Activated naive CD8-positive, alpha-beta T cell treated with anti-CD3 and anti-CD28 coated beads, Interleukin-2, amount 10 ng/mL, durations not matched to agents 7 days and 5 days (primary cell): ENCODE measurements at regions not wholly inside any gene's neighbourhood (a gene's known extent, or its start where the extent isn't known, plus 50 kb on each side); places are given as distances from the start of the nearest gene placed in this dataset.

Source experiments
- ATAC-seq: fragments of 150-1000 bp; cut with Tn5 transposase; one replicate; pipeline ENCODE4 v1.10.0; 2021; ENCODE audit warnings: low read depth, moderate library complexity
- POLR2A ChIA-PET: fragments of 350-600 bp; sonication (Branson Sonifier 250); formaldehyde crosslinking; loops from one replicate; lab custom pipeline; 2021; ENCODE audit warnings: antibody characterized with exemption; lab: Charles Lee
- DNase-seq: peaks from one replicate; pipeline ENCODE4 v3.0.0; 2021
- H3K27ac Mint-ChIP-seq: one replicate; pipeline ENCODE4 v1.8.0; 2022; ENCODE audit warnings: mild to moderate bottlenecking, mixed read lengths
- H3K27me3 Mint-ChIP-seq: one replicate; pipeline ENCODE4 v1.8.0; 2022; ENCODE audit warnings: mild to moderate bottlenecking, moderate library complexity, mixed read lengths
- H3K36me3 Mint-ChIP-seq: one replicate; pipeline ENCODE4 v1.8.0; 2021; ENCODE audit warnings: mild to moderate bottlenecking, mixed read lengths
- H3K4me1 Mint-ChIP-seq: one replicate; pipeline ENCODE4 v1.8.0; 2021; ENCODE audit warnings: mixed read lengths
- H3K4me3 Mint-ChIP-seq: one replicate; pipeline ENCODE4 v1.8.0; 2022; ENCODE audit warnings: mild to moderate bottlenecking, moderate library complexity, mixed read lengths
- H3K9me3 Mint-ChIP-seq: one replicate; pipeline ENCODE4 v1.8.0; 2021; ENCODE audit warnings: mixed read lengths

- H3K9me3 Mint-ChIP-seq: no peaks in the 10 kb centered on the region
- no peaks in the 10 kb centered on the region for H3K4me1 Mint-ChIP-seq
- H3K36me3 Mint-ChIP-seq: no peaks in the 10 kb centered on the region
- H3K27me3 Mint-ChIP-seq: peaks cover 5% of the 10 kb centered on the region
- DNase-seq (no peak), ATAC-seq (no peak)
- no peak overlapping the region for H3K27ac Mint-ChIP-seq
- POLR2A ChIA-PET: no interaction called here
- no peak overlapping the region for H3K4me3 Mint-ChIP-seq
Observed at GRCh38 chr3:197353867-197354567, 55.6 kb upstream of the DLG1 start.

GRCh38 chr3:197353001-197353866 is 54.8 kb upstream of the DLG1 start:
- POLR2A ChIA-PET: no interaction called here
- Mint-ChIP-seq H3K4me3 (no peak overlapping the region), H3K4me1 (no peaks in the 10 kb centered on the region), H3K36me3 (no peaks in the 10 kb centered on the region), H3K27ac (no peak overlapping the region), H3K9me3 (no peaks in the 10 kb centered on the region), H3K27me3 (peaks cover 7% of the 10 kb centered on the region)
- DNase-seq (no peak), ATAC-seq (no peak)

DNA sequence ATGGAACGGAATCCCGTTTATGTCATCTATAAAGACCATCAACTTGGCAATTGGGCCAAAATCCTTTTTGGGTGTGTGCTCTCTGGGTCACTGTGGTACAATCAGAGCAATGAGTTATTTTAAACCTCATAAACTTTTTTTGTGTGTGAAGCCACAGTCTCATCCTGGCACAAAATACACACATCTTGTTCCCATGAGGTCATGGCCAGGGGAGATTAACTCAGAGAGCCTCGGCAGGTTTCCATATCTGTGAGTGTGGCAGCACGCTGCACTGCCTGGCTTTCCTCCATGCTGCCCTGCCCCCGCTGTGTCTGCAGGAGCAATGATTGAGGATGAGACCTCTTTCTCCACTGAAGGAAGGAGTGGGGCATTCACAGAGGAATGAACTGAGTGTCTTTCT is 54.0 kb upstream of the DLG1 start:
- Mint-ChIP-seq H3K27me3 (peaks cover 9% of the 10 kb centered on the region), H3K4me1 (no peaks in the 10 kb centered on the region), H3K36me3 (no peaks in the 10 kb centered on the region), H3K27ac (no peak overlapping the region), H3K4me3 (no peak overlapping the region), H3K9me3 (no peaks in the 10 kb centered on the region)
- no peak for ATAC-seq
- POLR2A ChIA-PET: no interaction called here
- DNase-seq: no peak

DNA sequence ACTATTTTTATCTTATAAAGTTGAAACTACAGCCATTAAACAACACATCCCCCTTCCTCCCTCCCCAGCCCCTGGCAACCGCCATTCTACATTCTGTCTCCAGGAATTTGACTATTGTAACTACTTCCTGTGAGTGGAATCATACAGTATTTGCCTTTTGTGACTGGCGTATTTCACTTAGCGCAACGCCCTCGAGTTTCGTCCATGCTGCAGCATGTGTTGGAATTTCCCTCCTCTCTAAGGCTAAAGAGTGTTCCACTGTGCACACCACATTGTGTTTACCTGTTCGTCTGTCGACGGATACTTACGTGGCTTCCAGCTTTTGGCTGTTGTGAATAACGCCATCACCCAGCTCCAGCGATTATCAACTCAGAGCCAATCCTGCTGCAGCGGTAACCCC is 52.0 kb upstream of the DLG1 start:
- Mint-ChIP-seq H3K36me3 (no peaks in the 10 kb centered on the region), H3K27me3 (peaks cover 6% of the 10 kb centered on the region), H3K4me1 (no peaks in the 10 kb centered on the region), H3K9me3 (no peaks in the 10 kb centered on the region), H3K4me3 (no peak overlapping the region), H3K27ac (no peak overlapping the region)
- ATAC-seq (no peak), DNase-seq (no peak)
- POLR2A ChIA-PET: no interaction called here

- Mint-ChIP-seq H3K27me3 (peaks cover 6% of the 10 kb centered on the region), H3K9me3 (no peaks in the 10 kb centered on the region), H3K36me3 (no peaks in the 10 kb centered on the region), H3K4me1 (no peaks in the 10 kb centered on the region), H3K27ac (no peak overlapping the region), H3K4me3 (no peak overlapping the region)
- POLR2A ChIA-PET: no interaction called here
- ATAC-seq (no peak), DNase-seq (no peak)
Observed at GRCh38 chr3:197349368-197349767, 51.0 kb upstream of the DLG1 start.
